Superior temporal gyrus (tissue), 1 donor: ENCODE measurements at regions not wholly inside any gene's neighbourhood (a gene's known extent, or its start where the extent isn't known, plus 50 kb on each side); places are given as distances from the start of the nearest gene placed in this dataset.

Experiments
- DNase-seq: peaks from one replicate; pipeline ENCODE4 v3.0.0-alpha.2; 2016; ENCODE audit errors: extremely low spot score

DNA sequence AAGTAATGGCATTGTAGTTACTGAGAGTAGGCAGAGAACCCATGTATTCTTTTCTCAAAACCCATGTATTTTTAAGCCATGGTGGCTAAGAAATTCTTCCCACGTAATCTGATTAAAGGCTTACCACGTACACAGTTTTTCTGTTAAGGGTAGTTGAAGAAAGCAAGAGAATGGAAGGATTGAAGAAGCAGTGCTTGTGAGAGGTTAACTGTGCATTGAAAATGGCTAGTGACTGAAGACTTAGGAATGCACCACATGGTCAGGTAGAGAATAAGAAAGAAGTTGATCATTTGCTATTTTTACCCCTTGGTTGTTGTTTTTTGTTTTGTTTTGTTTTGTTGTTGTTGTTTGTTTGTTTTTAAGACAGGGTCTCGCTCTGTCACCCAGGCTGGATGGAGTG is 178.9 kb upstream of the SNX7 start:
- no peak for DNase-seq

DNA sequence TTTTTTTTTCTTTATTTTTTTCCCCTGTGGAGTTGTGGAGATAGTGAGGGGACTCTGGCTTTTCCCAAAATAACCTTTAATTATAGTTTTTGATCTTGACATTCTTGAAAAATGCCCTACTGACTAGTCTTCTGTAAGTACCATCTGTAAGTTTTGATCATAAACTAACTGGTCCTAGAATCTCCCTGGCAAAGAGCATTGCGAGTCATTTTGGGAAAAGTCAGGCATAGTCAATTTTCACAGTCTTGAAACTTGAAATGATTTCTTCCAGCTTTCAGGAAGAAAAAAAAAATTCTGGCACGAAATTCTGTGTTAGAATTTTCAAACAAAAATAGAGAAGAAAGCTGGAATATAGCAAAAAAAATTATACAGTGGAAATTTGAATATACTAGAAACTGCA is 181.2 kb upstream of the SNX7 start:
- DNase-seq = peak; percentile 46

DNA sequence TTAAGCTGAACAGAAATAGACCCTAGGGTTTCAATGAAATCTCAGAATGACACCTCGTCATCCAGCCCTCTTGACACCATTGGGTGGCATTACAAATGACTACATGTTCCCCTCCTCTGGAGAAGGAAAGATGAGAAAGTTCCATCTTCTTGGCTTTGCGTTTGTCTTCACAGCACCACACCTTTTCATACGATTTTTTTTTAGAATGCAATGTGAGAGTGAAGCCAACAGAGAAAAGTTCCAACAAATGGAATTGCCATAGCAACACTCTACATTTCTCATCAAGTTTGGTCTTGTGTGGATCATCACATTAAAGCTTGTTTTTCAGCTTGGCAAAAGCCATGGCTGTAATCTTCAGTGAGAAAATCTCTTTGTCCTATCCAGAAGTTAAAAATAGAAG is 183.4 kb upstream of the SNX7 start:
- peak; percentile 67 for DNase-seq

DNA sequence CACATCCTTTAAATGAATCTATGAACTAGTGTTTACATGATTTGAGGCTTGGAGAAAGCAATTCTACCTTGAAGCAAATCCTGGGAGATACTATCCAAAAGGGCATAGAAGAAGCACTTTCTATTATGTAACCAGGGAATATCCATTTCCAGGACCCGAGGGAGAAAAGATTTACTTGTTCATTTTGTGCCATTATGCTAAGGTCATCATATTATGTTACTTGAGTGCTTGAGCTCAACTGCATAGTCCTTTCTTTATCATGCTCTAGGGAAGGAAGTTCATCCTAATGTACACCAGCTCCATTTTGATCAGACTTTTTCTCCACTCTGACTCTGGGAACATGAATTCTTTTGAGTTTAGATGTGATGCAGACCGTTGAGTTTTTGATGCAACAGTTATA is 188.6 kb upstream of the SNX7 start:
- DNase-seq = no peak

DNA sequence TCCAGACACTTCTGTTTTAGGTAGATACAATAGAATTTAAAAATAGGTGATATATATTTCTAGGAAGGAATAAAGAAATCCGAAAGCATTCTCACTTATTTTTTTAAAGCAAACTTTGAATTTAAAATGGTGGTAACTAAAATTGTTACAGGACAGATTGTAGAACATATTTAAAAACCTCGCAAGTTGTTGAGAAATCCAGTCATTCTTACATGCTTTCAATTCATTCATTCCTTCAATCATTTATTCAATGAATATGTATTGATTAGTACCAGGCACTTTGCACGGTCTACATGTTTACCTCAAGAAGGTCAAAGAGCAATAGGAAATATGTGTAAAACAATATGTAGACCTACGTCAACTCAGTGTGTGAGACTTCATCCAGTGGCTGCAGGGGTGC is 189.9 kb upstream of the SNX7 start:
- DNase-seq = no peak

DNA sequence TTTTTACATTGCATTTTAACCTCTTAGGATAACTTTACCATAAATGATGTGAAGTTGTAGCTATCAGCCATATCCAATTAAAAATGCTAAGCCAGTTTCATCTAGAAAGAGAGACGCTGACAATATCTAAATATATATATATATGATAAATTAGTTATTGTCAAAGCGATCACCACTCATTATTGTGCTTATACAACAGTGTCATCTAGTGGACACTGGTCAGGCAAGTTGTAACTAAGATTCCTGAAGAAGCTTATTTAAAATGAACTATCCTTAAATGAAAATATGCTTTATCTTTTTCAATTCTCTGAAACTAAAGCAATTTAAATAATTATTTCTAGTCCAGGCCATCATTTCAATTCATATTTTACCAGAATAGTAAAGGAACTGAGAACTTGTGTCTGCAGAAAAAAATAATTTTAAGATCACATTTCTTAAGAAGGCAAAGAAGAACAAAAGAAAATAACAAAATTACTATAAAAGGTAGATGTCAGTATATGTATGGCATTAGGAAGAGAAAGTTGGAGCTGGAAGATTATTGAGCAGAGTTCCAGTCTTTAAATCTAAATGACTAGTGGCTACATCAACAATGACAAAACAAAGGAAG is 193.3 kb upstream of the SNX7 start:
- peak; percentile 79 for DNase-seq

DNA sequence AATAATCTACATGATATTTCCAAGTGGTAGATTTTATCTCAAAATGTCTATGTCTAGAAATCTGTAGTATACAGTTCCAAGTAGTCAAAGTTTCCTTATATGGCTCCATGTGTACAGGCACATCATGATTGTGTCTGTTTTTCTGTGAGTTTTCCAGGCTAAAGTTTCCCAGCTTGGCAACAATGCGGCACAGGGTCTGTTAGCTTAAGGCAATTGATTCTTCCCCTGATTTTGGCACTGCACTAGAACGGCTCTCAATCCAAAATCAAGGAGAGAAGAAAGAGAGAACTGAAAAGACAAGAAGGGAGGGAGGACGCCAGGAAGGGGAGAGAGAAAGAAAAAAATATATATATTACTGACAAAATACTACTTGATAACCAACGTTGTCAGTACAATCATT is 193.9 kb upstream of the SNX7 start:
- DNase-seq = no peak

DNA sequence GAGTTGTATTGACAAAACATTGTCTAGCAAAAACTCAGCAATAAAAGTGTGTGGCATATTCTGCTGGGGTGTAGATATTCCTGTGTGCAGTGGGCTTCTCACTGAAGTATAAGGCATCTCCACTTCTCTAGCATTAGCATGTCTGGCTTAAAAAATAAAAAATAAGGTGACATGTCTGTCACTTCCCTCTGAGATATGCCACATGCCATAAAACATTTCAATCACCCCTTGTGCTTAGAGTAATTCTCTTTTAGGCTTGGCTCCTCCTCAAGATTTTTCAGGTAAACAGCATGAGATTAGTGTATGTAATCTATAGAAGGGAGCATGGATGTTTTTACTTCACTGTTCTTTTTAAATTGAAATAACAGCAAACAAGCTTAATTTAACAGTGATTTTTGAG is 194.4 kb upstream of the SNX7 start:
- DNase-seq = no peak

DNA sequence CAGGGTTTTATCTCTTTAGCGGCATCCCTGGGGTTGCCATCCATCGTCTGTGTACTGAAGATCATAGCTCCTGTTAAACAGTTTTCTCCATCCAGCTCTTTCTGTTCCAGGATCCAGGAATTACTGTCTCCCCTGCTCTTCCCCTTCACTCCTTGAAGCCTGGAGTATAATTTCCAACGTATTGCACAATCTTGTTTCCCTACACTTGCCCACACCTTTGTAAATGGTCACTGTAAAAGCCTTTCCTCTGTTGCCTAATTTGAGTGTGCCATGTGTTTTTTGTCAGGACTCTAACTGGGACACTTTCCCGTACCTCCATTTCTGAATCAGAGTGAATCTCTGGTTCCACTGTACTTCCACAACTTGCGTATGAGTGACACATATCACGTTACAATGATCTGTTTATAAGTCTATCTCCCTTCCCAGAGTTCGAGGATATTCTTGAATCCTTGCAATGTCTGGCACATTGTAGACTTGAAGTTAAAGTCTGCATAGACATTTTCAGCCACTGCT is 199.6 kb upstream of the SNX7 start:
- DNase-seq = no peak

DNA sequence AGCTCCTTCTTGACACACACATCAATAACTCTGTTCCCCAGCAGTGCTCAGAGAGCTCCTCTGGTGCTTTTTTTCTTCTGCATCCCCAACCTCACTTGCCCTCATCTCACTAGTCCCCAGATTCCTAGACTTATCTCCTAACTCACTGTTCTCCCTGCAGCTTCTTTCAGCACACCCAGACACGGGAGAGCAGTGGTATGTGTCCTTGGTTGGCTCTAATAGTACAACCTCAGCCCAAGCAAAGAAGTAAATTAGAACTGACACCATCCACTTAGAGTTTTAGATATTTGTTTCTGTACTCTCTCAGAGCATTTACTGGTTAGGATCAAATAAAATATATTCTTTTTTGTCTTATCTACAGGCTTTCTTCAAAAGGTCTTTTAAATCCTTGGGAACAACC is 201.4 kb upstream of the SNX7 start:
- no peak for DNase-seq

DNA sequence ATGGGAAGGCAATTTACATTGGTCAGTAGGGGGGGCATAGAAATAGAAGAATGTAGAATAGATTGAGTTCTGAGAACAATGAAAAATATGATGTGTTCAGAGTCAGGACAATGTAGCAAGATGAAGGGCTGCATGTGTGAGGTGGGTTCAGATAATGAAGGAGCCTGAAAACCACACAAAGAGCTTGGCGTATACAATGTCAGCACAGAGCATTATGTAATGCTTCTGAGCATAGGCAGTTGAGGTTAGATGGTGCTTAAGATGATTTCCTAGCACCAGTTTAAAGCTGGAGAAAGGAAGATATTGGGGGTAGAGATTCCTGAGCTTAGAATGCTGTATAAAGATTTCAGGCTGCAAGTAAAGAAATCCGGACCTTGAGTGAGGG is 202.0 kb upstream of the SNX7 start:
- no peak for DNase-seq

DNA sequence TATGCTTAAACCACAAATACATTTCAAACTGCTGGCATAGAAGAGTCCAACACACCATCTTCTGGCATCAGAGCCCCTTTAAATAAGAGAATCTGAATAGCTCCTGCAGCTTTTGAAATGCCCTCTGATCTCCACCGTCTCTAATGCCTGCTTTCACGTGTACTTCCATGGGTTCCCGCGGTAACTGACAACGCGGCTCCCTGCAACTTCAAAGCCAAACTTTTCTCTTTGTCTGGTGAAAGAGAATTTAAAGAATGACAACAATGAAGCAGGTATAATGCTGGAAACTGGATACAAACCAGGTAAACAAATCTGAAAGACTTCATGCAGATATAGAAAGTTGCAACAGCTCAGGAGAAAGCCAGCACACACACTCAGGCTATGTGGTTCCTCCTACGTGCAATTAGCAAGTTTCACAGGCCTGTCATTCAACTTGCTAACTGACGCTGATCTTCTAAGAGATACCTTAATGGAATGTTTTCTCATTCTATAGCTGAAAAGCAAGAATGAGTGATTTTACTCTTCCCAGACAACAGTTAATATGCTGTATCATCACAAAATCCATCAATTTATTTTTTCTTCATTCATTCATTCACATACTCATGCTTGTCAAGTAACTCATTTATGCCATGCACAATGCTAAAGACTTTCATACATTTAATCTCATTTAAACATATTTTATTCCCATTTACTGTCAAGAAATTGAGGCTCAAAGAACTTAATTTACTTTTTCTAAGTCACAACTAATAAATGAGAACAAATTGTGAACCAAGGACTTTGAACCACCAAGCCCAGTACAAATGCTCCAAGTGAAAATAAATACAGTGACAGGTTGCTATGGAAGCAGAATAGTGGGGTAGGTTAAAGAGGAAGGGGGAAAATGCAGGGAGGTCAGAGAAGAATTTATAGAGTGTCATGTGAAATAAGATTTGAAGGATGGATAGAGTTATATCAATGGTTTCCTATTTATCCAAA is 202.7 kb upstream of the SNX7 start:
- DNase-seq = no peak

DNA sequence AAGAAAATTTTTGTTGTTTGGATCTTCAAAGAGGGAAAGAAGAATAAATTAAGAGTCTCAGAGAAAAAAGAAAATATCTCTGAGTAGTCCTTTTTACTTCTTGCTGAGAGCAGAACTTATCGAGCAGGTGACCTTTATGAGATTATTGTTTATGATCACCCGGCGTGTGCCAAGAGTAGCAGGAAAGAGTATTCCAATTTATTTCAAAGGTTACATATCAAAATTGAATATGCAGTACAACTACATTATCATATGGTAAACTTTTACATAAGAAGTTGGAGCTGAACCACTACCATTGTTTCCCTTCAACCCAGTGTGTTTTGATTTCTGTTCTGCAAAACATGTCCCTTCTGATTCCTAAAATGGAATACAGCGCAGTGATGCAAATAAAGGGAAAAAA is 204.3 kb upstream of the SNX7 start:
- no peak for DNase-seq

DNA sequence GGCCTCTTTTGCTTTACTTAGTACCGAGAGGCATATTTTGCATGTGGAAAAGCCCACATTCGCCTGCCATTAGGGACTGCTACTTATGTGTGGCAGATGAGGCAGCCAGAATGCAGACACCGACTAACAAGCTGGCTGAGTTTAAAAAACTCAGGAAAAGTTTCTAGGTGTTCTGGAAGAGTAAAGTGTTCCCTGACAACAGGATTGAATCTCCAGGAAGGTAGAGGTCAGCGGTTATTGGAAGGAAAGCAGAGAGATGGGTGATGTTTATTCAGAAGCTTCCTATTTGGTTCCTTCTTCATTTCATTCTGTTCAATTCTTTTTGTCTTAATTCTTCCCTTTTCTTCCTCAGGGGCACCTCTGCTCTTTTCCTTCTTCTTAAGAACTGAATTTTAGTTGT is 206.9 kb upstream of the SNX7 start:
- DNase-seq = no peak

DNA sequence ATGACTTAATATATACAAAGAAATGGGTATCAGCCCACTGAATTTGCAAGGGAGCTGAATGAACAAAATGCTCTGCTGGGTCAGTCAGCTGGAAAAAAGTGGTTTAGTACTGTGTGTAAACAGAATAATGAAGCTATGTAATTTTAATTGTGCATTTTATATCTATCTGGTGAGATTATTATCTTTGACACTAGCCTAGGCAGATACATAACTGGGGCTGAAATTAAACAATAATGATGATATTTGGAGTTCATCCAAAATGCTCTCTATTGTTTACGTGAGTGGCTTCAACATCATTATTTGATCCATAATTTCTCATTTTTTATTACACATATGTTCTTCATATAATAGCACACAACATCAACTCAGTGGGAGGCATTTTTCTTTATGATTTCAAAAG is 208.5 kb upstream of the SNX7 start:
- no peak for DNase-seq

DNA sequence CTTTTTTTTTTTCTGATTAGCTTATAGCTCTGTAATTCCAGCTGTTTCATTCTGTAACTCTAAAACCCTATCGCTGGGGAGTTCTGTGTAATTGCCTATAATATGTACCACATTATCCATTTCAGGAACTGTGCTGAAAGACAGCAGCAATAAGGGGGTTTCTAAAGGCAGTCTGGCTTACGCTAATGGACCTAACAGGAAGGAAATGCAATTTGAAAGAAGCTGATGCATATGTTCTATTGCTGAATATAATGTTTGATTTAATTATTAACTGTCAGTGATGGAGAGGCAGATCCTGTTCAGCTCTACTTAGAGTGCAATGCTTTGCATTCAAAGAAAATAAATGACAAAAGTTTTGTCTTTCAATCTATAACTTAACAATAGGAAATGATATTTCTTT is 209.4 kb upstream of the SNX7 start:
- no peak for DNase-seq

DNA sequence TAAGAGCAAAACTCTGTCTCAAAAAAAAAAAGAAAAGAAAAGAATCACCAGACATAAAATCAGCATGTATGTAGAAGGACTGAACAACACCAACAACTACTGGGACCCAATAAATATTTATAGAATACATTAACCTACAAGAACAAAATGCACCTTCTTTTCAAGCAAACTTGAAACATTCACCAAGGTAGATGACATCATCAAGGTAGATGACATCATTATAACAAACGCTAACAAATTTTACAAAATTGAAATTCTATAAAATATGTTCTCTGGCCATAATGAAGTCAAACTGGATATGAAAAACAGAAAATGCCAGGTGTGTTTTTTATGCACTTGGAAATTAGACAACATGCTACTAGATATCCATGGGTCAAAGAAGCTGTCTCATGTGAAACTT is 220.2 kb upstream of the SNX7 start:
- no peak for DNase-seq

DNA sequence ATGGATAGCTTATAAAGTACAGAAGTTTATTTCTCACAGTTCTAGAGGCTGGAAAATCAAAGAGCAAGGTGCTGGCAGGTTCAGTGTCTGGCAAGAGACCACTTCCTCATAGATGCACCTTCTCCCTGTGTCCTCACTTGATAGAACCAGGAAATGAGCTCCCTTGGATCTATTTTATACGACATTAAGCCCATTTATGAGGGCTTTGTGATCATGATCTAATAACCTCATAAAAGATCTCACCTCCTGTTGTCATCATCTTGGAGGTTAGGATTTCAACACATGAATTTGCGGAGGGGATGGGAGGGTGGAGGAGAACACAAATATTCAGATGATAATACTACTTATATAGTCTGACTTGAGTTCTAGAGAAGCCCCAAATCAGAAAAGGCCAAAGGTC is 222.1 kb upstream of the SNX7 start:
- DNase-seq = no peak

DNA sequence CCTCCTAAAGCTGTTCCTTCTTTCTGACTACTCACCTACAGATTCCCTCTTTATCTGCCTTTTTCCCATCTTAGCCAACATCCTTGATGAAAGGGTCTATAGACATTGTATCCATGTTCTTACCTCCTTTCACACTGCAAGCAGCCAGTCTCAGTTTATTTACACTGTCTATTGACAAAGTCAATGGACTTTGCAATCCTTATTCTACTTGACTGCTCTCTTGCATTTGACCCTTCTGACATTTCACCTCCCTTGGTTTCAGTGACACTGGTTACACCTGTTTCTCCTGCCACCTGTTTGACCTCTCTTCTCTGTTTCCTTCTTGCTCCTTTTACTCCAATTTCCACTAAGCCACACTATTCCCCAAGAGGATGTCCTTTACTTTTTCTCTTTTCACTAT is 224.0 kb upstream of the SNX7 start:
- no peak for DNase-seq

DNA sequence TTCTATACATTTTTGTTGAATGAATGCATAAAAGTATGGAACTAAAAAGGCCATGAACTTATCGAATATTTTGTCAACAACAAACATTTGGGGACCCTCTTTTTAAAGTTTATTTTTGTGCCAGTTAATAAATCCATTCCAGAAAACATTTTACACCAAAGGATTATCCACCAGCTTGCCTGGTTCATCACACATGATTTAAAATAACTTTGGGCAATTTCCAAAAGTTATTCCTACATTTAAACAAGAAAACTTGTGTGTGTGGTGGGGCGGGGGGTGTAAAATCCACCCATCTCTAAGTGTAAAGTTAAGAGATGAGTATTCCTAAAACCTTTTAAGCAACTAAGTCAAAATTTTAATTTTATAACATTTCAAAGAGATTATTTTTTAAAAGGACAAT is 224.5 kb upstream of the SNX7 start:
- no peak for DNase-seq

DNA sequence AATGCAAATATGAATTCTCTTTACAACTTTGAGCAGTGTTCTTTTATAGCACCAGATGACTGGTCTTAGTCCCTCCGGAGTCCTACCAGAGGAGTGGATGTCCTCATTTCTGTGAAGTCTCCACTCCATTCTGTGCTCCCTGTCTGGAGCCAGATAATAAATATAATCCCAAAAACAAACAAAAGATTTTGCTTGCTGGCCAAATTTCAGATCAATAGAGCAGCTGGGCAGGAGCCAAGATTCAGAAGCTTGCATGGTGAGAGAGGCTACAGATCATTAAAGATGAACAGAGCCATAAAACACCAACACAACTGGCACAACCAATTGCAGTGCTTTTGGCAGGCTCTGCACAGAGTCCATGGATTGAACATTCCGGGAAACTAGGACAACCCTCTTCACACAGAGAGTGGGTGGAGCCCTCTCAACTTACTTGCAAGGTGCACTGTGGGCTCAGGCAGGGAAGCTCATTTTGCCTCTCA is 231.5 kb upstream of the SNX7 start:
- DNase-seq = no peak

DNA sequence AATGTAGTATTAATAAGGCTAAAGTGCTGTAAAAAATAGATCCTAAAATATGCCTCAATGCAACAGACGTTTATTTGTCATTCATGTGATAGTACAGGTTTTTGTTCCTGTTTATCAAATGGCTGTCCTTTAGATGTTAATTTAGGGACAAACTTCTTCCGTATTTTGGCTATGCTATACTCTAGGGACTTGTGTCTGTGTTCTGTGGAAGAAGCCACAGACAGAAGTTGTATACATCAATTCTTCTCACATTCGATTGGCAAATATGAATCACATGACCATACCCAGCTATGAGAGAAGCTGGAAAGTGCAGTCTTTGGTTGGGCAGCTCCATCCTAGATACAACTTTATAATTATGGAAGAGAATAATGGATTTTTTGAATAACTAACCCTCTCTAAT is 232.7 kb upstream of the SNX7 start:
- DNase-seq = no peak

DNA sequence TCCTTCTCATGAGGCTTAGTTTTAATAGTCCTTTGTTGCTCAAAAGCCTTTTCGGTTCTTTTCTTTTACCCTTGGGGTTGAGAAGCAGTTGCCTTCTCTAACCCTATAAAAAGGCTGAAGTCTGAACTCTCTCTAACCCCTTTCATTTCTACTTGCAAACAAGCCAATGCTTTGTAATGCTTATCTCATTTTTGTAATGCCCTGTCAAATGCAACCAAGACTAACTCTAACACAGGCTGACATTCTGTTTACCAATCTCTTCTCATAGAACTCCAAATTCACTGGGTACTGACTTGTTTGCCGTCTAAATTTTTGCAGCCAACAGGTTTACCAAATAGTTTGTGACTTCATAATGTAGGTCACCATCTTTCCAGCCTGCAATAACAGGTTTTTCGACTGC is 233.9 kb upstream of the SNX7 start:
- DNase-seq = no peak
